ENCODE measurements at regions not wholly inside any gene's neighbourhood (a gene's known extent, or its start where the extent isn't known, plus 50 kb on each side); places are given as distances from the start of the nearest gene placed in this dataset.
"Not testable (repeated sequence)": the region's sequence is repeated elsewhere in the genome, so short reads cannot be mapped to it uniquely, and the experiment has no call there.

DNA sequence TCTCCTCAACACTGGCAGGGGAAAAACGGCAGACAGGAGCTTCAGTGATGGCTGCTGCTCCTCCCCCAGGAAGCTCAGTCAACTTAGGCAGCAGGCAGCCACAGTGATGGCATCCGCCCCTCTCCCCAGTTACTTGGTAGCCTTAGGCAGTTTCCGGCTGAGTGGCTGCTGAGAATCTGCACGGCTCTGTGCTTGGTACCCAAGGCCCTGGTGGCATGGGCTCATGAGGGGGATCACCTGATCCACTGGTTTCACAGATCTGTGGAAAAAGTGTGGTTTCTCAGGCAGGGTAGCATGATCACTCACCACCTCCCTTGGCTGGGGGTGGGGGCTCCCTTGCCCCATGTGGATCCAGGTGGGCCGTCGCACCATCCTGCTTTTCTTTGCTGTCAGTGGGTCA is 244.6 kb upstream of the MDGA2 start:
- H3K27me3 ChIP-seq (replicated peaks; ENCODE audit: insufficient read depth) = no peaks in the 10 kb centered on the region
- H3K36me3 ChIP-seq = no peaks in the 10 kb centered on the region
- DNase-seq (ENCODE audit: low spot score) (no peak), ATAC-seq (ENCODE audit: insufficient number of reproducible peaks, low FRiP score, low read depth) (no peak)
- H3K27ac ChIP-seq = no peak overlapping the region
- H3K4me1 ChIP-seq (ENCODE audit: control insufficient read depth in 1 of 2, low read depth in 2 of 2) = no peaks in the 10 kb centered on the region
- no peaks in the 10 kb centered on the region for H3K9me3 ChIP-seq
- no peak overlapping the region for H3K4me3 ChIP-seq
- TF ChIP-seq, protein P1, sequence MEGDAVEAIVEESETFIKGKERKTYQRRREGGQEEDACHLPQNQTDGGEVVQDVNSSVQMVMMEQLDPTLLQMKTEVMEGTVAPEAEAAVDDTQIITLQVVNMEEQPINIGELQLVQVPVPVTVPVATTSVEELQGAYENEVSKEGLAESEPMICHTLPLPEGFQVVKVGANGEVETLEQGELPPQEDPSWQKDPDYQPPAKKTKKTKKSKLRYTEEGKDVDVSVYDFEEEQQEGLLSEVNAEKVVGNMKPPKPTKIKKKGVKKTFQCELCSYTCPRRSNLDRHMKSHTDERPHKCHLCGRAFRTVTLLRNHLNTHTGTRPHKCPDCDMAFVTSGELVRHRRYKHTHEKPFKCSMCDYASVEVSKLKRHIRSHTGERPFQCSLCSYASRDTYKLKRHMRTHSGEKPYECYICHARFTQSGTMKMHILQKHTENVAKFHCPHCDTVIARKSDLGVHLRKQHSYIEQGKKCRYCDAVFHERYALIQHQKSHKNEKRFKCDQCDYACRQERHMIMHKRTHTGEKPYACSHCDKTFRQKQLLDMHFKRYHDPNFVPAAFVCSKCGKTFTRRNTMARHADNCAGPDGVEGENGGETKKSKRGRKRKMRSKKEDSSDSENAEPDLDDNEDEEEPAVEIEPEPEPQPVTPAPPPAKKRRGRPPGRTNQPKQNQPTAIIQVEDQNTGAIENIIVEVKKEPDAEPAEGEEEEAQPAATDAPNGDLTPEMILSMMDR (IDR thresholded peaks at IDR 0.05) = no peak

DNA sequence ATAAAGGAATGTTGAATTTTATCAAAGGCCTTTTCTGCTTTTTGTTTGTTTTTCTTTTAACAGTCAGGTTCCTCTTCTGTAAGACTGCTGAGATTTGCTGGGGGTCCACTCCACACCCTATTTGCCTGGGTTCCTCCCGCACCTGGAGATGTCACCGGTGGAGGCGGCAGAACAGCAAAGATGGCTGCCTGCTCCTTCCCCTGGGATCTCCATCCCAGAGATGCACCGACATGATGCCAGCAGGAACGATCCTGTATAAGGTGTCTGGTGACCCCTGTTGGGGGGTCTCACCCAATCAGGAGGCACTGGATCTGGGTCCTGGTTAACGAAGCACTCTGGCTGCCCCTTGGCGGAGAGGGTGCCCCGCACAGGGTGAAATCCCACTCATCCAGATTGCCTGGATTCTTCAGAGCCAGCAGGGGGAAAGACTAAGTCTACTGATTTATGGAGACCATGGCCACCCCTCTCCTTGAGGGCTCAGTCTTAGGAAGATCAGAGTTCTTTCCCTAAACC is 244.0 kb upstream of the MDGA2 start:
- H3K27me3 ChIP-seq (replicated peaks; ENCODE audit: insufficient read depth) = no peaks in the 10 kb centered on the region
- TF ChIP-seq, protein P1 (IDR thresholded peaks at IDR 0.05) = no peak
- no peak overlapping the region for H3K4me3 ChIP-seq
- DNase-seq (ENCODE audit: low spot score) (no peak), ATAC-seq (ENCODE audit: insufficient number of reproducible peaks, low FRiP score, low read depth) (no peak)
- no peaks in the 10 kb centered on the region for H3K4me1 ChIP-seq (ENCODE audit: control insufficient read depth in 1 of 2, low read depth in 2 of 2)
- no peak overlapping the region for H3K27ac ChIP-seq
- H3K36me3 ChIP-seq = no peaks in the 10 kb centered on the region
- H3K9me3 ChIP-seq = no peaks in the 10 kb centered on the region

DNA sequence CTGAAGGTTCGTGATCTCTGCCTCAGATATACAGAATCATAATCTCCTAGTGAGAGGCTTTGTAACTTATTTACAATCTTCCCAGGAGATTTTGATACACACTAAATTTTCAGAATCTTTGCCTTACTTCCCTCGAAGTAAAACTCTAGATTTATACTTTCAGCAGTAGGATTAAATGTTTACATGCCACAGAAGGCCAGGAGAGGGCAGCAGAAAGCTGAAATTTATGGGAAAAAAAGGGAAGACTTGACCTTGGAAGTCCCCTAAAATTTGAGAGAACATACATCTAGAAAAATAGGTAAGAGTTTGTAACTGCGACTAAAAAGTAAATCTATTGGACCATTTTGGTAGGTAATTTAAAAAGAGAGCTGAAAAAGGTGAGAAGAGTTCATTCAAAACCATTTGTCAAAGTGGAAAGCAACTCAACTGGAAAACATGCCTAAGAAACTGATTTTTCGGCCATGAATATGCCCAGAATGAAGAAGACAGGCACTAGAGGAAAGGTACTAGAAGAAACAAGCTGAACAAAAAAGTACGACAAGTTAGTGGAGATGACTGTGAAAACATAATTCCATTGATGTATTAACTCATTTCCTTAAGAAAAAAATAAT is 242.0 kb upstream of the MDGA2 start:
- H3K27ac ChIP-seq = no peak overlapping the region
- H3K9me3 ChIP-seq = no peaks in the 10 kb centered on the region
- ATAC-seq (ENCODE audit: insufficient number of reproducible peaks, low FRiP score, low read depth) = no peak
- H3K4me1 ChIP-seq (ENCODE audit: control insufficient read depth in 1 of 2, low read depth in 2 of 2) = no peaks in the 10 kb centered on the region
- TF ChIP-seq, protein P1 (IDR thresholded peaks at IDR 0.05) = no peak
- no peaks in the 10 kb centered on the region for H3K36me3 ChIP-seq
- no peaks in the 10 kb centered on the region for H3K27me3 ChIP-seq (replicated peaks; ENCODE audit: insufficient read depth)
- DNase-seq (ENCODE audit: low spot score) = no peak
- no peak overlapping the region for H3K4me3 ChIP-seq

DNA sequence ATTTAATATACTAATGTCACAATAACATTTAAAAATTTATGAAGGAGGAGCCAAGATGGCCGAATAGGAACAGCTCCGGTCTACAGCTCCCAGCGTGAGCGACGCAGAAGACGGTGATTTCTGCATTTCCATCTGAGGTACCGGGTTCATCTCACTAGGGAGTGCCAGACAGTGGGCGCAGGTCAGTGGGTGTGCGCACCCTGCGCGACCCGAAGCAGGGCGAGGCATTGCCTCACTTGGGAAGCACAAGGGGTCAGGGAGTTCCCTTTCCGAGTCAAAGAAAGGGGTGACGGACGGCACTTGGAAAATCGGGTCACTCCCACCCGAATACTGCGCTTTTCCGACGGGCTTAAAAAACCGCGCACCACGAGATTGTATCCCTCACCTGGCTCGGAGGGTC is 225.7 kb upstream of the MDGA2 start:
- not testable (repeated sequence) for DNase-seq (ENCODE audit: low spot score); H3K27ac ChIP-seq; H3K27me3 ChIP-seq (replicated peaks; ENCODE audit: insufficient read depth); H3K36me3 ChIP-seq; H3K4me1 ChIP-seq (ENCODE audit: control insufficient read depth in 1 of 2, low read depth in 2 of 2); H3K4me3 ChIP-seq; ATAC-seq (ENCODE audit: insufficient number of reproducible peaks, low FRiP score, low read depth); H3K9me3 ChIP-seq

DNA sequence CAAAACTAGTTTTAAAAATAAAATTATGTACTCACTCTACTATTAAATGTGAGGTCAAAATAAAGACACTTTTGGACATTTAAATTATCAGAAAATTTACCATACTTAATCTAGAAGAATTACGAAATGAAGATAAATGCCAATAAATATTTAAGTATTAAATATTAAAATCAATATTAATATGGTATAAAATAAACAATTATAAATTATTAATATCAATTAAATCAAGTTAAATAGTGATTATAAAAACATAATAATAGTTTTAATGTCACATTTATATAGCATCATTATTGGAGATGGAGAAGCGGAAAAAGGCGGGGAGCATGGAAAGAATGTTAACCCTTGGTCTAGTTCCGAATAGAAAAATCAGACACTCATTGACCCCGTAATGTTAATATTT is 224.3 kb upstream of the MDGA2 start:
- H3K4me1 ChIP-seq (ENCODE audit: control insufficient read depth in 1 of 2, low read depth in 2 of 2) = no peaks in the 10 kb centered on the region
- H3K36me3 ChIP-seq = no peaks in the 10 kb centered on the region
- H3K27ac ChIP-seq = no peak overlapping the region
- TF ChIP-seq, protein P1 (IDR thresholded peaks at IDR 0.05) = no peak
- no peak overlapping the region for H3K4me3 ChIP-seq
- no peak for DNase-seq (ENCODE audit: low spot score)
- ATAC-seq (ENCODE audit: insufficient number of reproducible peaks, low FRiP score, low read depth) = no peak
- no peaks in the 10 kb centered on the region for H3K27me3 ChIP-seq (replicated peaks; ENCODE audit: insufficient read depth)
- no peaks in the 10 kb centered on the region for H3K9me3 ChIP-seq

DNA sequence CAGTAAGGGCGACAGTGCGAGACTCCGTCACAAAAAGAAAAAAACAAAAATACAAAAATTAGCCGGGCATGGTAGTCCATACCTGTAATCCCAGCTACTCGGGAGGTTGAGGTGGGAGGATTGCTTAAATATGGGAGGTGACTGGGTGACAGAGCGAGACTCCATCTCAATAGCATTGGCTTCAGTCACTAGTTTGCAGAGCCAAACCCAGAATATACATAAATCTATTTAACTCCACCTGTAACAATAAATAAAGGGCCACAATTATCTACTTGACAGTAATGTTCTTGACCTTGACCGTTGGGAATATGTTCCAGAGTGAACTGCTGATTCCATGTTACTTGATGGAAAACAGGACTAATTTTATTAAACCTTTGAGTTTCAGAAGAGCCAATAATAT is 198.9 kb upstream of the MDGA2 start:
- Histone ChIP-seq H3K9me3 (no peaks in the 10 kb centered on the region), H3K36me3 (no peaks in the 10 kb centered on the region), H3K27ac (no peak overlapping the region), H3K4me1 (ENCODE audit: control insufficient read depth in 1 of 2, low read depth in 2 of 2) (no peaks in the 10 kb centered on the region), H3K27me3 (replicated peaks; ENCODE audit: insufficient read depth) (no peaks in the 10 kb centered on the region), H3K4me3 (no peak overlapping the region)
- DNase-seq (ENCODE audit: low spot score) (no peak), ATAC-seq (ENCODE audit: insufficient number of reproducible peaks, low FRiP score, low read depth) (no peak)
- TF ChIP-seq, protein P1 (IDR thresholded peaks at IDR 0.05) = no peak
